Mesodermal cell (in vitro differentiated cells): ENCODE measurements at regions not wholly inside any gene's neighbourhood (a gene's known extent, or its start where the extent isn't known, plus 50 kb on each side); places are given as distances from the start of the nearest gene placed in this dataset.
"Not testable (repeated sequence)": the region's sequence is repeated elsewhere in the genome, so short reads cannot be mapped to it uniquely, and the experiment has no call there.

Experiments
- H3K27ac ChIP-seq: 2 replicates; pipeline ENCODE4 v1.7.0; 2013; ENCODE audit warnings: mild to moderate bottlenecking, low read depth, low read length, moderate library complexity; ENCODE audit not compliant: severe bottlenecking
- H3K36me3 ChIP-seq: 2 replicates; pipeline ENCODE4 v1.7.1; 2013; ENCODE audit warnings: mild to moderate bottlenecking, low read length, moderate library complexity; ENCODE audit not compliant: control insufficient read depth, insufficient read depth
- H3K4me1 ChIP-seq: one replicate; pipeline ENCODE4 v1.7.1; 2013; ENCODE audit warnings: mild to moderate bottlenecking, low read length; ENCODE audit not compliant: insufficient read depth, control insufficient read depth, poor library complexity, severe bottlenecking
- H3K4me3 ChIP-seq: 2 replicates; pipeline ENCODE4 v1.7.0; 2013; ENCODE audit warnings: low read length, control low read depth, mild to moderate bottlenecking; ENCODE audit not compliant: insufficient read depth, poor library complexity, severe bottlenecking; ENCODE audit errors: extremely low read depth
- H3K9me3 ChIP-seq: 2 replicates; pipeline ENCODE4 v1.7.1; 2013; ENCODE audit warnings: mild to moderate bottlenecking, low read length, moderate library complexity; ENCODE audit not compliant: control insufficient read depth
- WGBS, 2 experiments: methylation state at CpG; one replicate each; pipeline ENCODE4 v1.1.5; 2013; ENCODE audit warnings: missing lambda C conversion rate in 2 of 2; ENCODE audit not compliant: insufficient coverage in 2 of 2; 5-methylcytosine and 5-hydroxymethylcytosine counted together

GRCh38 chr3:110933821-110934426 lies 137.7 kb upstream of the NECTIN3 start:
- 100% methylated on average over 1 of the region's 4 CpGs for WGBS, 2 experiments
- H3K4me3 ChIP-seq: no peak overlapping the region
- no peak overlapping the region for H3K27ac ChIP-seq
- H3K36me3 ChIP-seq: no peaks in the 10 kb centered on the region
- H3K9me3 ChIP-seq: no peaks in the 10 kb centered on the region
- peaks cover 5% of the 10 kb centered on the region for H3K4me1 ChIP-seq

GRCh38 chr3:110938629-110939028 lies 133.0 kb upstream of the NECTIN3 start:
- H3K27ac ChIP-seq: no peak overlapping the region
- peaks cover 18% of the 10 kb centered on the region for H3K4me1 ChIP-seq
- H3K4me3 ChIP-seq: no peak overlapping the region
- no peaks in the 10 kb centered on the region for H3K9me3 ChIP-seq
- no peaks in the 10 kb centered on the region for H3K36me3 ChIP-seq

DNA sequence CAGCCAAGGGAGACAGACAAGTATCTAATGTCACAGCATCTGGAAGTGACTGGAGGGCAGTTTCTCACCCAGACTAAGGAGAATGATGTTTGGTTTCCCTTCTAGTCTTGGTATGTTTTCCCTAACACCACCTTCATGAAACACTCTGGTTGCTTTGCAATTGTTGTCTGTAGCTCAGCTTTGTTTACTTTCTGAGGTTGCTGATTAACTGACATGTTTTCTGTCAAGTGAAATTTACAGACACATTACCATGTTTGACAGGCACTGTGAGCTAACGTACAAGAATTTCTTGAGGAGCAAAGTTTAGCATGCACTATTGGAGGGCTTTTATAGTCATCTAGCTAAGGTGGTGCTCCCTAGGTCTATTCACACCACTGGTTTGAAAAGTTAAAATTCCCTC lies 131.6 kb upstream of the NECTIN3 start:
- H3K4me1 ChIP-seq: peaks cover 18% of the 10 kb centered on the region
- no peaks in the 10 kb centered on the region for H3K36me3 ChIP-seq
- H3K27ac ChIP-seq: peak overlapping the region; percentile 12
- H3K9me3 ChIP-seq: peaks cover 5% of the 10 kb centered on the region
- WGBS, 2 experiments: 50% methylated on average over 1 of the region's 1 CpG; no CpG with 5 or more reads in 1 of the 2 experiments
- H3K4me3 ChIP-seq: no peak overlapping the region

DNA sequence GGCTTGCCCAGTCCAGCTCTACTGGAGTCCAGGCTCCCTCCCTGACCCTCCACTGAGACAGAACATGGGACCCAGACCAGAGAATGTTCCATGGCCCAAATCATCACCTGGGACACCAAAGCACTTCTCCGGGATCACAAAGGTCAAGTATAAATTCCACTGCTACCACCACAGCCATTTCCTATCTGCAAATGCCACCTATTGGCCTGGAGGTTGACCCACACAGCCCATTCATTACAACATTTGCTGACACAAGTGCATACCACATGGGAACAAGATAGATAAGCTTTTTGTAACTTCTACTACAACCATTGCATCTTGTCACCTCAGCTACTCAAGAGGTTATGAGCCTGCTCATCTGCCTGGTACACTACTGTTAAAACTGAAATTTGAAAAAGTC lies 126.8 kb upstream of the NECTIN3 start:
- peaks cover 38% of the 10 kb centered on the region for H3K9me3 ChIP-seq
- WGBS, 2 experiments: 88 to 91% methylated on average over 1 of the region's 1 CpG
- H3K4me3 ChIP-seq: no peak overlapping the region
- H3K36me3 ChIP-seq: no peaks in the 10 kb centered on the region
- H3K27ac ChIP-seq: no peak overlapping the region
- H3K4me1 ChIP-seq: peaks cover 10% of the 10 kb centered on the region

GRCh38 chr3:110946810-110947209 lies 124.8 kb upstream of the NECTIN3 start:
- Histone ChIP-seq H3K9me3 (peaks cover 51% of the 10 kb centered on the region), H3K27ac (no peak overlapping the region), H3K36me3 (no peaks in the 10 kb centered on the region), H3K4me3 (no peak overlapping the region), H3K4me1 (no peaks in the 10 kb centered on the region)

DNA sequence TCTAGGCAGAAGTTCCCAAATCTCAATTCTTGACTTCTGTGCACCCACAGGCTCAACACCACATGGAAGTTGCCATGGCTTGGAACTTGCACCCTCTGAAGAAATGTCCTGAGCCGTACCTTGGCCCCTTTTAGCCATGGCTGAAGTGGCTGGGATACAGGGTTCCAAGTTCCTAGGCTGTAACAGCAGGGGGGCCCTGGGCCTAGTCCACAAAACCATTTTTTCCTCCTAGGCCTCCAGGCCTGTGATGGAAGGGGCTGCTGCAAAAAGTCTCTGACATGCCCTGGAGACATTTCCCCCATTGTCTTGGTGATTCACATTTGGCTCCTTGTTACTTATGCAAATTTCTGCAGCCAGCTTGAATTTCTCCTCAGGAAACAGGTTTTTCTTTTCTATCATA lies 122.4 kb upstream of the NECTIN3 start:
- H3K9me3 ChIP-seq: peaks cover 56% of the 10 kb centered on the region
- not testable (repeated sequence) for H3K4me3 ChIP-seq, H3K4me1 ChIP-seq, H3K36me3 ChIP-seq, H3K27ac ChIP-seq
- WGBS, 2 experiments: 57% methylated on average over 1 of the region's 1 CpG; no CpG with 5 or more reads in 1 of the 2 experiments

DNA sequence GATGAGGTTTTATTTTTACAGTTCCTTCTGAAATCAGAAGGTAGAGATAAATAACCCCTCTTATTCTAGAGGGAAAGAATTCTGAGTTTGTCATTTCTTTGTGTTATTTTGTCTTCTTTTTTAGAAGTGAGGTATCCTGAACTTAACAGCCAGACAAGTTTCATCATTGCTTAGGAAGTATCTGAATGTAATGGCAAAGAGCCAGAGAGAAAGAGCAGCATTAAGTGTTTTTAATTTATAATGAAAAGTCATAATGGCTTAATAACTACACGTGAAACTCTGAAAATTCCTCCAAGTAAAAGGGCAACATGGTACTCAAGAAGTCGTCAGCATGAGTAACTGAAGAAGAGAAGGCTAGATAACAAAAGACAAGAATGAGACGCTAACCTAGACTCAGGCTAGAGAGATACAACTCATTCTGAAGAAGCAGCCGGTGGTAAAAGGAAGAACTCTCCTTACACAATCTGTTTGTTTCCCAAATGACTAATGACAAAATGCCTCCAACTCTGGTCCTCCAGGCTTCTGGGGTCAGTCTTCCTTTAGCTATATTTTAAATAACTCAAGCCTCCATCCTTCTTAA lies 116.2 kb upstream of the NECTIN3 start:
- Histone ChIP-seq H3K36me3 (no peaks in the 10 kb centered on the region), H3K27ac (no peak overlapping the region), H3K4me3 (no peak overlapping the region), H3K9me3 (peaks cover 15% of the 10 kb centered on the region), H3K4me1 (no peaks in the 10 kb centered on the region)
- 82 to 93% methylated on average over 3 to 4 of the region's 4 CpGs for WGBS, 2 experiments

DNA sequence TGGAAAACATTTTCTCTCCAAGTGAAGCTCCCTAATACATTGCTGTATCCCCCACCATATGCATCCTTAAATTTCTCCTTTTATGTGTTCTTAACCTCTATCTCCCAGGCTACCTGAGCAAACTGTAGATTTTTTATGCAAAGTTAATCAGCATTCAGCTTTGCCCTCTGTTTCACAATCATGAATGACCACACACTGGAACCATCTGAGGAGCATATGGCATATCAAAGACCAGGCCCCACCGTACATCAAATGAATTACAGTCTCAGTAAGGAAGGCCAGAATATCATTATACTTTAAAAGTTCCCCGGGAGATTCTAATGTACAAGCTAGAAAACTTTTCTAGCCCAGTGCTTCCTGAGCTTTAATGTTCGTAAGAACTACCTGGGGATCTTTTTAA lies 115.5 kb upstream of the NECTIN3 start:
- Histone ChIP-seq H3K27ac (no peak overlapping the region), H3K4me1 (no peaks in the 10 kb centered on the region), H3K36me3 (no peaks in the 10 kb centered on the region), H3K4me3 (no peak overlapping the region), H3K9me3 (peaks cover 12% of the 10 kb centered on the region)
- WGBS, 2 experiments: 84 to 100% methylated on average over 2 to 3 of the region's 3 CpGs

DNA sequence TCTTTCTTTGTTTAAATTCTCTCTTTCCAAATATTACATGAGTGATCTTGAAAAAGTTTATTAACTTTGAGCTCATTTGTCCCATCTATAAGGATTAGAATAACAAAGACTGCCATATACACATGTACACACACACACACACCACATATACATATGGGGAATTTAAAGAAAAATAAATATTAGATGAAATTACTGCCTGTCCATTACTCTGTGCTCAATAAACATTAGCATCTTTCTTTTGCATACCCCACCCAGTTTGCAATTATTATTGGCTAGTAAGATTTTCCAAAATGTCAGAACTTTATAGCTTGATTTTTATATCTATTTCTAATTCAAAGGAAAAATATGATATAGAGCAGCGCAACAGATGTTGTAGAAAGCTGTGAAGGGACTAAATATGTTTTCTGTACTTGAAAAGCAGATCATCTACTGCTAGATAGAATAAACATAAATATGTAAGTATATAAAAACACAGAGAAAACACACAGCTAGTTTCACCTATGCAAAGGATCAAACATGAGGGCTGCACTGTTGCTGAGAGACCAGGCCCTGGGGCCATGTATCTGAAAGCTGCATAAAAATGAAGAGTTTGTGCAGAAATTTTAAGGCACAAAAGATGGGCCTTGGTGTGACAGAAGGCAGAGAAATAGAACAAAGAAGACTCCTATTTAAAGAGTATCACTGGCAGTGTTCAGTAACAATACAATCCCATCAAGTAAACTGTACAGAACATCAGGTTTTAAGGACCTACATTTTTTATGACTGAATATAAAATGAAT lies 114.2 kb upstream of the NECTIN3 start:
- no peaks in the 10 kb centered on the region for H3K4me1 ChIP-seq
- no peak overlapping the region for H3K4me3 ChIP-seq
- no peaks in the 10 kb centered on the region for H3K9me3 ChIP-seq
- H3K27ac ChIP-seq: no peak overlapping the region
- no CpG with 5 or more reads among the region's 1 CpG for WGBS, 2 experiments
- H3K36me3 ChIP-seq: no peaks in the 10 kb centered on the region

GRCh38 chr3:110958313-110959147 lies 113.1 kb upstream of the NECTIN3 start:
- no peak overlapping the region for H3K27ac ChIP-seq
- H3K4me3 ChIP-seq: no peak overlapping the region
- WGBS, 2 experiments: 89 to 100% methylated on average over 5 to 6 of the region's 10 CpGs
- H3K9me3 ChIP-seq: no peaks in the 10 kb centered on the region
- no peaks in the 10 kb centered on the region for H3K36me3 ChIP-seq
- no peaks in the 10 kb centered on the region for H3K4me1 ChIP-seq
